ENCODE measurements at regions not wholly inside any gene's neighbourhood (a gene's known extent, or its start where the extent isn't known, plus 50 kb on each side); places are given as distances from the start of the nearest gene placed in this dataset.
"Not testable (repeated sequence)": the region's sequence is repeated elsewhere in the genome, so short reads cannot be mapped to it uniquely, and the experiment has no call there.

GRCh38 chr3:8325306-8325705 is 176.3 kb upstream of the LMCD1 start:
- Mint-ChIP-seq H3K4me1 (ENCODE audit: low read depth, unreplicated experiment) (no peaks in the 10 kb centered on the region), H3K36me3 (ENCODE audit: unreplicated experiment) (peaks cover 3% of the 10 kb centered on the region), H3K27ac (ENCODE audit: unreplicated experiment) (no peak overlapping the region), H3K27me3 (ENCODE audit: unreplicated experiment) (peaks cover 2% of the 10 kb centered on the region), H3K9me3 (ENCODE audit: unreplicated experiment) (peaks cover 2% of the 10 kb centered on the region), H3K4me3 (ENCODE audit: unreplicated experiment) (no peak overlapping the region)
- no peak for DNase-seq
- no peak for TF ChIP-seq CTCF (IDR thresholded peaks at IDR 0.05; ENCODE audit: partially characterized antibody, unreplicated experiment)

GRCh38 chr3:8325833-8326232 is 175.8 kb upstream of the LMCD1 start:
- H3K4me1 Mint-ChIP-seq (ENCODE audit: low read depth, unreplicated experiment), result not testable (repeated sequence)

GRCh38 chr3:8327739-8328138 is 173.9 kb upstream of the LMCD1 start:
- H3K27me3 Mint-ChIP-seq (ENCODE audit: unreplicated experiment), result peaks cover 2% of the 10 kb centered on the region
- no peak for TF ChIP-seq CTCF (IDR thresholded peaks at IDR 0.05; ENCODE audit: partially characterized antibody, unreplicated experiment)
- H3K4me1 Mint-ChIP-seq (ENCODE audit: low read depth, unreplicated experiment), result no peaks in the 10 kb centered on the region
- H3K27ac Mint-ChIP-seq (ENCODE audit: unreplicated experiment), result no peak overlapping the region
- no peak overlapping the region for H3K4me3 Mint-ChIP-seq (ENCODE audit: unreplicated experiment)
- peaks cover 2% of the 10 kb centered on the region for H3K9me3 Mint-ChIP-seq (ENCODE audit: unreplicated experiment)
- peaks cover 3% of the 10 kb centered on the region for H3K36me3 Mint-ChIP-seq (ENCODE audit: unreplicated experiment)
- no peak for DNase-seq

More at GRCh38 chr3:8325833-8326232, 175.8 kb upstream of the LMCD1 start:
- H3K9me3 Mint-ChIP-seq (ENCODE audit: unreplicated experiment); H3K27ac Mint-ChIP-seq (ENCODE audit: unreplicated experiment); H3K36me3 Mint-ChIP-seq (ENCODE audit: unreplicated experiment); H3K4me3 Mint-ChIP-seq (ENCODE audit: unreplicated experiment); H3K27me3 Mint-ChIP-seq (ENCODE audit: unreplicated experiment): not testable (repeated sequence)
- DNase-seq, result peak; percentile 22

- no peak for DNase-seq
- H3K9me3 Mint-ChIP-seq (ENCODE audit: unreplicated experiment), result peaks cover 2% of the 10 kb centered on the region
- peaks cover 2% of the 10 kb centered on the region for H3K27me3 Mint-ChIP-seq (ENCODE audit: unreplicated experiment)
- H3K36me3 Mint-ChIP-seq (ENCODE audit: unreplicated experiment), result peaks cover 3% of the 10 kb centered on the region
- no peak overlapping the region for H3K4me3 Mint-ChIP-seq (ENCODE audit: unreplicated experiment)
- H3K4me1 Mint-ChIP-seq (ENCODE audit: low read depth, unreplicated experiment), result no peaks in the 10 kb centered on the region
- TF ChIP-seq CTCF (IDR thresholded peaks at IDR 0.05; ENCODE audit: partially characterized antibody, unreplicated experiment), result no peak
- H3K27ac Mint-ChIP-seq (ENCODE audit: unreplicated experiment), result no peak overlapping the region
Observed at GRCh38 chr3:8328967-8329366, 172.7 kb upstream of the LMCD1 start.

- H3K4me3 Mint-ChIP-seq (ENCODE audit: unreplicated experiment), result no peak overlapping the region
- H3K4me1 Mint-ChIP-seq (ENCODE audit: low read depth, unreplicated experiment), result no peaks in the 10 kb centered on the region
- peaks cover 3% of the 10 kb centered on the region for H3K9me3 Mint-ChIP-seq (ENCODE audit: unreplicated experiment)
- TF ChIP-seq CTCF (IDR thresholded peaks at IDR 0.05; ENCODE audit: partially characterized antibody, unreplicated experiment), result no peak
- DNase-seq, result no peak
- peaks cover 3% of the 10 kb centered on the region for H3K36me3 Mint-ChIP-seq (ENCODE audit: unreplicated experiment)
- no peak overlapping the region for H3K27ac Mint-ChIP-seq (ENCODE audit: unreplicated experiment)
- peaks cover 2% of the 10 kb centered on the region for H3K27me3 Mint-ChIP-seq (ENCODE audit: unreplicated experiment)
Observed at GRCh38 chr3:8329598-8329997, 172.0 kb upstream of the LMCD1 start.

- no peak overlapping the region for H3K4me3 Mint-ChIP-seq (ENCODE audit: unreplicated experiment)
- no peaks in the 10 kb centered on the region for H3K27me3 Mint-ChIP-seq (ENCODE audit: unreplicated experiment)
- TF ChIP-seq CTCF (IDR thresholded peaks at IDR 0.05; ENCODE audit: partially characterized antibody, unreplicated experiment), result peak; percentile 49
- H3K36me3 Mint-ChIP-seq (ENCODE audit: unreplicated experiment), result no peaks in the 10 kb centered on the region
- H3K9me3 Mint-ChIP-seq (ENCODE audit: unreplicated experiment), result peaks cover 1% of the 10 kb centered on the region
- no peak overlapping the region for H3K27ac Mint-ChIP-seq (ENCODE audit: unreplicated experiment)
- no peak for DNase-seq
- H3K4me1 Mint-ChIP-seq (ENCODE audit: low read depth, unreplicated experiment), result no peaks in the 10 kb centered on the region
Observed at GRCh38 chr3:8336456-8336855, 165.2 kb upstream of the LMCD1 start.
